Spleen (tissue), 11 donors: ENCODE measurements at regions not wholly inside any gene's neighbourhood (a gene's known extent, or its start where the extent isn't known, plus 50 kb on each side); places are given as distances from the start of the nearest gene placed in this dataset.

Experiments used
- DNase-seq: peaks from one replicate; pipeline ENCODE4 v3.0.0-alpha.2; 2020
- H3K27ac ChIP-seq, 8 donors: fragments of 200-600 bp; sonication (generic) in 7 of 8; 1 replicate in 4 of 8; 2 replicates in 4 of 8; pipeline versions ENCODE4 v1.5.0 to v1.8.0; 2016 to 2021; ENCODE audit warnings: inconsistent platforms in 4 of 8, mild to moderate bottlenecking in 4 of 8, moderate library complexity in 1 of 8
- H3K27me3 ChIP-seq, 7 donors: fragments of 200-600 bp; sonication (generic) in 6 of 7; replicated peaks in 1 of 7; 1 replicate in 4 of 7; 2 replicates in 3 of 7; pipeline versions ENCODE4 v1.5.0 to v1.8.0; 2016 to 2021; ENCODE audit warnings: inconsistent platforms in 3 of 7, mild to moderate bottlenecking in 1 of 7
- H3K36me3 ChIP-seq, 6 donors: fragments of 200-600 bp; sonication (generic) in 5 of 6; 1 replicate in 4 of 6; 2 replicates in 2 of 6; pipeline versions ENCODE4 v1.5.0 to v1.8.0; 2016 to 2021; ENCODE audit warnings: inconsistent platforms in 2 of 6
- H3K4me1 ChIP-seq, 6 donors: fragments of 200-600 bp; sonication (generic) in 5 of 6; 1 replicate in 3 of 6; 2 replicates in 3 of 6; pipeline versions ENCODE4 v1.5.0 to v1.8.0; 2016 to 2021; ENCODE audit warnings: inconsistent platforms in 3 of 6
- H3K4me3 ChIP-seq, 8 donors: fragments of 200-600 bp; sonication (generic) in 7 of 8; 1 replicate in 4 of 8; 2 replicates in 4 of 8; pipeline versions ENCODE4 v1.5.0 to v1.8.0; 2016 to 2021; ENCODE audit warnings: inconsistent platforms in 4 of 8, mild to moderate bottlenecking in 4 of 8, moderate library complexity in 2 of 8
- H3K9me3 ChIP-seq, 8 donors: fragments of 200-600 bp; sonication (generic) in 7 of 8; 1 replicate in 4 of 8; 2 replicates in 4 of 8; pipeline versions ENCODE4 v1.5.0 to v1.8.0; 2016 to 2021; ENCODE audit warnings: inconsistent platforms in 4 of 8
- CTCF ChIP-seq, 11 experiments: fragments of 200-600 bp in 7 of 11; fragments of 450-650 bp in 4 of 11; sonication (generic) in 4 of 11; IDR thresholded peaks in 8 of 11; conservative IDR thresholded peaks in 3 of 11; 1 replicate in 7 of 11; 2 replicates in 4 of 11; pipeline versions ENCODE4 v1.4.0 to v1.8.0; 2016 to 2021; ENCODE audit warnings: antibody characterized with exemption in 11 of 11, inconsistent platforms in 4 of 11, mild to moderate bottlenecking in 1 of 11
- POLR2A ChIP-seq, 3 donors: fragments of 450-650 bp; IDR thresholded peaks; one replicate each; pipeline ENCODE4 v1.5.1; 2017; ENCODE audit warnings: antibody characterized with exemption in 3 of 3, mild to moderate bottlenecking in 1 of 3
- POLR2AphosphoS5 ChIP-seq, 3 donors: sonication (generic); formaldehyde crosslinking; IDR thresholded peaks; one replicate each; pipeline ENCODE4 v1.5.1; 2017; ENCODE audit warnings: antibody characterized with exemption in 3 of 3
- WGBS, 5 donors: extraction: QIAGEN DNeasy Blood & Tissue Kit in 3 of 5; methylation state at CpG; one replicate each; pipeline versions ENCODE4 v1.1.5 to v1.1.7; 2013 to 2018; 5-methylcytosine and 5-hydroxymethylcytosine counted together
- intact Hi-C: fragments of 100-400 bp; cut with DNase I; formaldehyde crosslinking; loops from one replicate; pipeline ENCODE4 v1.15.0; 2023; ENCODE audit warnings: low total_unique reads
- donor health status: healthy with polysubstance abuse.
- donor health status: DM: no; HTN: no; CAD: no; lungs with moderate emphysema.
- donor health status: DM: no; HTN: no; CAD: no.
- donor health status: Bipolar disorder and iron deficiency.
- donor health status: healthy.
- donor health status: DM: no; HTN: no; CAD: no.
- donor health status: DM: yes; HTN: yes; CAD: no.

GRCh38 chr9:16343249-16344237 is 526.9 kb downstream of the BNC2 start:
- H3K9me3 ChIP-seq, result no peaks in the 10 kb centered on the region
- H3K4me1 ChIP-seq, result no peaks in the 10 kb centered on the region
- H3K36me3 ChIP-seq, result no peaks in the 10 kb centered on the region
- intact Hi-C loops, result no loop called here
- DNase-seq, result no peak
- 61 to 82% (median 72%) methylated on average over 12 of the region's 12 CpGs for WGBS, 5 donors
- H3K27me3 ChIP-seq, result peaks cover 0 to 18% (median 0%) of the 10 kb centered on the region in 7 donors
- no peak overlapping the region for H3K27ac ChIP-seq
- TF ChIP-seq POLR2AphosphoS5 (IDR thresholded peaks at IDR 0.05) (no peak), POLR2A (IDR thresholded peaks at IDR 0.05) (no peak), CTCF (IDR thresholded peaks at IDR 0.05 in 8 of 11, conservative IDR thresholded peaks at IDR 0.05 in 3 of 11) (no peak)
- H3K4me3 ChIP-seq, result no peak overlapping the region

- intact Hi-C loops, result no loop called here
- peaks cover 0 to 11% (median 0%) of the 10 kb centered on the region in 7 donors for H3K27me3 ChIP-seq
- no peaks in the 10 kb centered on the region for H3K9me3 ChIP-seq
- no peak overlapping the region for H3K27ac ChIP-seq
- no peaks in the 10 kb centered on the region for H3K4me1 ChIP-seq
- no peaks in the 10 kb centered on the region for H3K36me3 ChIP-seq
- TF ChIP-seq POLR2A (IDR thresholded peaks at IDR 0.05), result no peak
- TF ChIP-seq POLR2AphosphoS5 (IDR thresholded peaks at IDR 0.05), result no peak
- no peak for TF ChIP-seq CTCF (IDR thresholded peaks at IDR 0.05 in 8 of 11, conservative IDR thresholded peaks at IDR 0.05 in 3 of 11)
- no peak overlapping the region for H3K4me3 ChIP-seq
- DNase-seq, result no peak
- 75 to 93% (median 83%) methylated on average over 6 of the region's 6 CpGs for WGBS, 5 donors
These were observed 526.1 kb downstream of the BNC2 start for GRCh38 chr9:16344343-16344742.

GRCh38 chr9:16345902-16346301 is 524.6 kb downstream of the BNC2 start:
- Histone ChIP-seq H3K4me3 (no peak overlapping the region), H3K4me1 (no peaks in the 10 kb centered on the region), H3K36me3 (no peaks in the 10 kb centered on the region), H3K27ac (no peak overlapping the region), H3K9me3 (no peaks in the 10 kb centered on the region), H3K27me3 (peaks cover 0 to 5% (median 0%) of the 10 kb centered on the region in 7 donors)
- TF ChIP-seq POLR2AphosphoS5 (IDR thresholded peaks at IDR 0.05) (no peak), POLR2A (IDR thresholded peaks at IDR 0.05) (no peak), CTCF (IDR thresholded peaks at IDR 0.05 in 8 of 11, conservative IDR thresholded peaks at IDR 0.05 in 3 of 11) (no peak)
- WGBS, 5 donors, result 85 to 95% (median 87%) methylated on average over 3 of the region's 3 CpGs
- DNase-seq, result no peak
- intact Hi-C loops, result no loop called here

- TF ChIP-seq CTCF (IDR thresholded peaks at IDR 0.05 in 8 of 11, conservative IDR thresholded peaks at IDR 0.05 in 3 of 11), result no peak
- H3K9me3 ChIP-seq, result no peaks in the 10 kb centered on the region
- H3K4me3 ChIP-seq, result no peak overlapping the region
- 84 to 96% (median 87%) methylated on average over 4 to 5 of the region's 5 CpGs for WGBS, 5 donors
- H3K36me3 ChIP-seq, result no peaks in the 10 kb centered on the region
- no peak overlapping the region for H3K27ac ChIP-seq
- DNase-seq, result no peak
- intact Hi-C loops, result no loop called here
- H3K4me1 ChIP-seq, result no peaks in the 10 kb centered on the region
- peaks cover 0 to 5% (median 0%) of the 10 kb centered on the region in 7 donors for H3K27me3 ChIP-seq
These were observed 522.6 kb downstream of the BNC2 start for GRCh38 chr9:16347886-16348285.
